ENCODE measurements at regions not wholly inside any gene's neighbourhood (a gene's known extent, or its start where the extent isn't known, plus 50 kb on each side); places are given as distances from the start of the nearest gene placed in this dataset.

DNA sequence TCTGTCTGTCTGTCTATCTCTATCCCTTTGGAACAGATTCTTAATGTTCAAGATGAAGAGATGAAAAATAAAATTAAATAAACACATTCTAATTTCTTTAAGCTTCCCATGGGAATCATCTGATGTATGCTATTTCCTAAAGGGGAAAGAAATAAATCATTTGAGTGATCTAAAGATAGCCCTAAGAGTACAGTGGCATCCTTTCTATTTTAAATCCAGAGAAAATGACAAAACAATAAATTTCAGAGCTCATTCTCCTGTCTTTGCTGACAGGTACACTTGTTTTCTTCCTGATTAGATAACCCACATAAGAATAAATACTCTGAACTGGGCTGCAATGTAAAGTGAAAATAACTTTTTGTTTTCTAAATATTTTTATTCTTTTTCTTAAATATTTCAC, 550.4 kb downstream of the JRKL start:
- Histone ChIP-seq H3K27me3 (ENCODE audit: control insufficient read depth, insufficient read depth, low read length) (no peaks in the 10 kb centered on the region), H3K27ac (ENCODE audit: low read length) (no peak overlapping the region)

DNA sequence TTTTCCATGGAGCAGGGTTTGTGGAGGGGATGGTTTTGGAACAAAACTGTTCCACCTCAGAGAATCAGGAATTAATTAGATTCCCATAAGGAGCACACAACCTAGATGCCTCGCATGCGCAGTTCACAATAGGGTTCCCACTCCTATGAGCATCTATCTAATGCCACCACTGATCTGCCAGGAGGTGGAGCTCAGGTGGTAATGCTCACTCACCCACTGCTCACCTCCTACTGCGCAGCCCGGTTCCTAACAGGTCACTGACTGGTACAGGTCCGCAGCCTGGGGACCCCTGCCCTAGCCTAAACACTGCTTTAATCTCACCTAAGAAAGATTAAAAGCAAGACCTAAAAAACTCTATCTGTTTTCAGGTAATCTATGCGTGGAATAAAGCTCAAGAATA, 553.0 kb downstream of the JRKL start:
- DNase-seq: no peak
- Histone ChIP-seq H3K9me3 (ENCODE audit: control insufficient read depth, low read depth, low read length) (no peaks in the 10 kb centered on the region), H3K27me3 (ENCODE audit: control insufficient read depth, insufficient read depth, low read length) (no peaks in the 10 kb centered on the region), H3K27ac (ENCODE audit: low read length) (no peak overlapping the region), H3K36me3 (ENCODE audit: control insufficient read depth, insufficient read depth, low read length) (no peaks in the 10 kb centered on the region), H3K4me3 (ENCODE audit: low read length) (no peak overlapping the region), H3K4me1 (ENCODE audit: control insufficient read depth, insufficient read depth, low read length) (no peaks in the 10 kb centered on the region)
- 67% methylated on average over 1 of the region's 6 CpGs for WGBS (ENCODE audit: insufficient coverage, low lambda C conversion rate)

More for the DNA sequence above, 550.4 kb downstream of the JRKL start:
- Histone ChIP-seq H3K4me3 (ENCODE audit: low read length) (no peak overlapping the region), H3K4me1 (ENCODE audit: control insufficient read depth, insufficient read depth, low read length) (no peaks in the 10 kb centered on the region), H3K36me3 (ENCODE audit: control insufficient read depth, insufficient read depth, low read length) (no peaks in the 10 kb centered on the region), H3K9me3 (ENCODE audit: control insufficient read depth, low read depth, low read length) (no peaks in the 10 kb centered on the region)
- no peak for DNase-seq

DNA sequence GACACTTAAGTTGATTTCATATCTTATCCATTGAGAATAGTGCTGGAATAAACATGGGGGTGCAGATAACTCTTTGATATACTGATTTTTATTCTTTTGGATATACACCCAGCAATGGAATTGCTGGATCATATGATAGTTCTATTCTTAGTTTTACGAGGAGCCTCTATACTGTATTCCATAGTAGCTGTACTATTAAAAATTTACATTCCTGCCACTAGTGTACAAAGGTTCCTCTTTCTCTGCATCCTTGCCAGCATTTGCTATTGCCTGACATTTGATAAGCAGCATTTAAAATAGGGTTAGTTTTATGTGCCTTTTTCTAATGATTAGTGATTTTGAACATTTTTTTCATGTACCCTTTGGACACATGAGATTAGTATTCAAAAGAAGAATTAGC, 554.2 kb downstream of the JRKL start:
- 83% methylated on average over 1 of the region's 1 CpG for WGBS (ENCODE audit: insufficient coverage, low lambda C conversion rate)
- Histone ChIP-seq H3K4me1 (ENCODE audit: control insufficient read depth, insufficient read depth, low read length) (no peaks in the 10 kb centered on the region), H3K4me3 (ENCODE audit: low read length) (no peak overlapping the region), H3K27ac (ENCODE audit: low read length) (no peak overlapping the region), H3K36me3 (ENCODE audit: control insufficient read depth, insufficient read depth, low read length) (no peaks in the 10 kb centered on the region), H3K27me3 (ENCODE audit: control insufficient read depth, insufficient read depth, low read length) (no peaks in the 10 kb centered on the region), H3K9me3 (ENCODE audit: control insufficient read depth, low read depth, low read length) (no peaks in the 10 kb centered on the region)
- no peak for DNase-seq

DNA sequence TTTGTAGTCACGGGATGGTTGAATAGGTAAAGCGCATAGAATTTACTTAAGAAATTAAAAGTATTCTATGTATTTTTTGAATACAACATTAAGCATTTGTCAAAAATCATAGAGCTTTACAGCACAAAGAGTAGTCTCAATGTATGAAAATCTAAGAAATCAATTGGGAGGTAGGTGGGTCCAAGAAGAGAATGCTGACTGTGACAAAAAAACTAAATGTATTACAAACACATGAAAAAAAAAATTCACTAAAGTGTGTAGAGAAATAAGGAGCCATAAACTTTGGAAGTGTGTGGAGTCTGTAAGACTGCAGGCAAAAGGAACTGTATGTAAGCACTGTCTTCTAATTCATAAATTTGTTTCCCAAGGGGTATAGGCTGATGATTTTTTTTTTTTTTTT, 558.3 kb downstream of the JRKL start:
- Histone ChIP-seq H3K4me3 (ENCODE audit: low read length) (no peak overlapping the region), H3K4me1 (ENCODE audit: control insufficient read depth, insufficient read depth, low read length) (no peaks in the 10 kb centered on the region), H3K36me3 (ENCODE audit: control insufficient read depth, insufficient read depth, low read length) (no peaks in the 10 kb centered on the region), H3K27ac (ENCODE audit: low read length) (no peak overlapping the region), H3K27me3 (ENCODE audit: control insufficient read depth, insufficient read depth, low read length) (no peaks in the 10 kb centered on the region), H3K9me3 (ENCODE audit: control insufficient read depth, low read depth, low read length) (no peaks in the 10 kb centered on the region)
- WGBS (ENCODE audit: insufficient coverage, low lambda C conversion rate): 100% methylated on average over 2 of the region's 2 CpGs
- no peak for DNase-seq

DNA sequence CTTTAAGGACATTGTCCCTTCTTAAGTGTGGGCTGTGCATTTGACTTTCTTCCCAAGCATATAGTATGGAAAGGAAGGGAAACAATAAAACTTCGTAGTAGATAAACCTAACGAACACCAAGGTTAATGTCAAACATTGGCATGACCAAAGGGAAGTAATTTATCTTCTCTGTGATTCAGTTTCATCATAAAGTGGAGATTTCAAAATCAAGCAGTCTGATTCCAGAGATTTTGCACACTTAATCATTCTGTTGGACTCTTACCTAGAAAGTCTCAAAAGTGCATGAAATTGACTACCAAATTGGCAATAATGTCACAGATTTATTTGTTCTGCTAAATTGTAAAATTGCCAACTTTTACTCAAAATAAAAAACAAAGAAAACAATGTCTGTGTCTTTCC, 559.7 kb downstream of the JRKL start:
- Histone ChIP-seq H3K9me3 (ENCODE audit: control insufficient read depth, low read depth, low read length) (no peaks in the 10 kb centered on the region), H3K4me1 (ENCODE audit: control insufficient read depth, insufficient read depth, low read length) (no peaks in the 10 kb centered on the region), H3K36me3 (ENCODE audit: control insufficient read depth, insufficient read depth, low read length) (no peaks in the 10 kb centered on the region), H3K4me3 (ENCODE audit: low read length) (no peak overlapping the region), H3K27me3 (ENCODE audit: control insufficient read depth, insufficient read depth, low read length) (no peaks in the 10 kb centered on the region), H3K27ac (ENCODE audit: low read length) (no peak overlapping the region)
- 0% methylated on average over 1 of the region's 2 CpGs for WGBS (ENCODE audit: insufficient coverage, low lambda C conversion rate)
- no peak for DNase-seq

DNA sequence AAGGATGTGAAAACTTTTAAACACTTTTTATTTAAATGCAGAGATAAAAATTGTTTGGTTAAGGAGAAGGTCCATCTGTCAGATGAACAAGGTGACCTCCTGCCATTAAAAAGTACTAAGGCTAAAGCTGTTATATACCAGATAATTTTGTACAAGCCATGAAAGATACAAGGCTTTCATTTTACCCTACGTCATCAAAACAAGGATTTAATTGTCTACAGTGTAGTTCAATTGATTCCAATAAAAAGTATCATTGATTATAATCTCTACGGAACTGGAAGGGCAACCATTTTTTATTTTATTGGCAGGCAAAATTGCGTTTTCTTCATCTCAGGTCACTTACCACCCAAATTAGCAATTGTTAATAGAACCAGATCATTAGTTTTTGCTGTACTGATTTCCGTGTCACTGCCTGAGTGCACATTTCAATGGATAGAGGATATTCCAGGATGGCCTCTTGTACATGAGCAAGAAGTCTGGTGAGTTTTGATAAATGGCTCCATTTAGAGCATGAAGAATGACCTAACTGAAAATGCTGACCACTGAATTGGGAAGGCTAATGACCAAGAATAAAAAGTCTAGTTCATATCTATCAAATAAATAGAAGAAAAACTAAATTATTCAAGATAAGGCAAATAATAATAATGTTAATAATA, 564.9 kb downstream of the JRKL start:
- Histone ChIP-seq H3K36me3 (ENCODE audit: control insufficient read depth, insufficient read depth, low read length) (no peaks in the 10 kb centered on the region), H3K27ac (ENCODE audit: low read length) (no peak overlapping the region), H3K27me3 (ENCODE audit: control insufficient read depth, insufficient read depth, low read length) (no peaks in the 10 kb centered on the region), H3K4me3 (ENCODE audit: low read length) (no peak overlapping the region), H3K4me1 (ENCODE audit: control insufficient read depth, insufficient read depth, low read length) (no peaks in the 10 kb centered on the region), H3K9me3 (ENCODE audit: control insufficient read depth, low read depth, low read length) (no peaks in the 10 kb centered on the region)
- DNase-seq: no peak
- 94% methylated on average over 2 of the region's 4 CpGs for WGBS (ENCODE audit: insufficient coverage, low lambda C conversion rate)

DNA sequence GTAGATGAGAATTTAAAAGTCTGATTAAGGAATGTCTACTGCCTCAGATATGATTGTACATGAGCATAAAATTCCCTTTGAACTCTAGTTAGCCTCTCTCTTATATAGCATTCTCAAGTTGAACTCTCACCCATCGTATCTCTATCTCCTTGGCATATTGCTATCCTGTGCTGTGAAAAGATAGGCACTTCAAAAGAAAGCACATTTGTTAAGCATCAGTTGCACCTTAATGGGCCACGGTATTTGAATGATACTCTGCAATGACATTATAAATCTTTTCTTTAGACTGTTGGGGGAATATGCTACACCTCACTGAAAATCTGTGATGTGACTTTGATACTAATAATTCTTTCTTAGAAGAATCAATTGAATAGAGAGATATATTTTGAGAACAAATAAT, 570.7 kb downstream of the JRKL start:
- 80% methylated on average over 1 of the region's 2 CpGs for WGBS (ENCODE audit: insufficient coverage, low lambda C conversion rate)

DNA sequence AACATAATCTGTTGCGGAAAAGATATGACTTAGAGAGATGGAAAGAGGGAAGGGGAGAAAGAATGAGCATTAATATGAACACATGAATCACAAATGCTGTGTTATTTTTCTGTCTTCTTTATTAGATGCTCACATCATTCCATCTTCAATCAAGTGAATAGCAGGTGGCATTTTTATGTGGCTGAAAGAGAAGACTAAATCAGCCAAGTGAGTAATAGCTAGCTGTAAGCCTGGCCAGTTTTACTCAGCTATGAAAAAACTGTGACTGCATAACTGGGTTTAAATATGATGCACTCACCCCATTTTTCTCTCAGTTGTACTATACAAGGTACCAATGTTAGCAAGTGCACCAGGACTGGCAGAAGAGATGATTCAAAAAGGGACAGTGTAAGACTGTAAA, 571.1 kb downstream of the JRKL start:
- Histone ChIP-seq H3K36me3 (ENCODE audit: control insufficient read depth, insufficient read depth, low read length) (no peaks in the 10 kb centered on the region), H3K9me3 (ENCODE audit: control insufficient read depth, low read depth, low read length) (no peaks in the 10 kb centered on the region), H3K27ac (ENCODE audit: low read length) (no peak overlapping the region), H3K27me3 (ENCODE audit: control insufficient read depth, insufficient read depth, low read length) (no peaks in the 10 kb centered on the region), H3K4me3 (ENCODE audit: low read length) (no peak overlapping the region), H3K4me1 (ENCODE audit: control insufficient read depth, insufficient read depth, low read length) (no peaks in the 10 kb centered on the region)
- no peak for DNase-seq
- WGBS (ENCODE audit: insufficient coverage, low lambda C conversion rate): 100% methylated on average over 1 of the region's 1 CpG

More for the DNA sequence above, 570.7 kb downstream of the JRKL start:
- Histone ChIP-seq H3K4me1 (ENCODE audit: control insufficient read depth, insufficient read depth, low read length) (no peaks in the 10 kb centered on the region), H3K36me3 (ENCODE audit: control insufficient read depth, insufficient read depth, low read length) (no peaks in the 10 kb centered on the region), H3K4me3 (ENCODE audit: low read length) (no peak overlapping the region), H3K9me3 (ENCODE audit: control insufficient read depth, low read depth, low read length) (no peaks in the 10 kb centered on the region), H3K27me3 (ENCODE audit: control insufficient read depth, insufficient read depth, low read length) (no peaks in the 10 kb centered on the region), H3K27ac (ENCODE audit: low read length) (no peak overlapping the region)
- no peak for DNase-seq

DNA sequence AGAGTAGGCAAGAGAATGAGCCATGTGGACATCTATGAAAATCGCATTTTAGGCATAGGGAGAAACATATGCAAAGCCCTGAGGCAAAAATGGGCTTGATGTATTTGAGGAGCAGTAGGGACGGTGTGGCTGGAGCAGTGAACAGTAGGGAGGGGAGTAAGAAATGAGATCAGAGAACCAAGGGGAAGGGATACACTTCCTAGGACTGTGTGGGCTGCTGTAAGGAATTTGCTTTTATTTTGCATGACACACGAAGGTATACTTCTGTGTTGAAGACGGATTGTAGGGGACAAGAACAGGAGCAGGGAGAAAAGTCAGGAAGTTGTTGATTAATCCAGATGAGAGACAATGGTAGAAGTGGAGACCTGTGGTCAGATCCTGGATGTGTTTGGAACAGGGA, 572.1 kb downstream of the JRKL start:
- DNase-seq: no peak
- Histone ChIP-seq H3K36me3 (ENCODE audit: control insufficient read depth, insufficient read depth, low read length) (no peaks in the 10 kb centered on the region), H3K27ac (ENCODE audit: low read length) (no peak overlapping the region), H3K4me3 (ENCODE audit: low read length) (no peak overlapping the region), H3K9me3 (ENCODE audit: control insufficient read depth, low read depth, low read length) (no peaks in the 10 kb centered on the region), H3K27me3 (ENCODE audit: control insufficient read depth, insufficient read depth, low read length) (no peaks in the 10 kb centered on the region), H3K4me1 (ENCODE audit: control insufficient read depth, insufficient read depth, low read length) (no peaks in the 10 kb centered on the region)
- no CpG with 5 or more reads among the region's 4 CpGs for WGBS (ENCODE audit: insufficient coverage, low lambda C conversion rate)

DNA sequence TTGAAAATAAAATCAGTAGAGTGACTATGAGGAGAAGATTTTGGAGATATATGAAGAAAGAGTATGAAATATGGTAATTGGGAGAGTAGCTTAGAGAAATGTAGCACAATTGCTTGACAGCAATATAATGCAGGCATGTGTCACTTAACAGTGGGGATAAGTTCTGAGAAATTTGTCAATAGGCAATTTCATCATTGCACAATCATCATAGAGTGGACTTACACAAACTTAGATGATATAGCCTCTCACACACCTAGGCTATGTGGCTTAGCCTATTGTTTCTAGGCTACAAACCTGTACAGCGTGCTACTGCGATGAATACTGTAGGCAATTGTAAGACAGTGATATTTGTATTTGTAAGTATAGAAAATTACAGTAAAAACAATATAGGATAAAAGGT, 573.6 kb downstream of the JRKL start:
- DNase-seq: no peak
- 100% methylated on average over 2 of the region's 2 CpGs for whole genome bisulfite sequencing (ENCODE audit: insufficient coverage, low lambda C conversion rate)
- no peaks in the 10 kb centered on the region for H3K9me3 ChIP-seq (ENCODE audit: control insufficient read depth, low read depth, low read length)

DNA sequence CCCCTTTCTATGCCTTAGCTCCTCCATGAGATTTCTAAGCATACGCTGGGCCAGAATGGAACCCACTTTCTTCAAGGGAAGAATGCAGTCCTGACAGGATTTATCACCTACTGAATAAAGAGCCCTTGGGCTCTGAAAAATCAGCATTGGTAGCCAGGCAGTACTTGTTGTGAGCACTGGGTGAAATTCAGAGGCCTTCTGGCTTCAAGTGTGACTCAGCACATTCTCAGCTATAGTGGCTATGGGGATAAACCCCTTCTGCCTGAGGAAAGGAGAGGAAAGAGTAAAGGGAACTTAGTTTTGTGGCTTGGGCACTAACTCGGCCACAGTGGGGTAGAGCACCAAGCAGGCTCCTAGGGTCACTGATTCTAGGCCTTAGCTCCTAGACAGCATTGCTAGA, 574.8 kb downstream of the JRKL start:
- no peaks in the 10 kb centered on the region for H3K36me3 ChIP-seq (ENCODE audit: control insufficient read depth, insufficient read depth, low read length)
- H3K4me3 ChIP-seq (ENCODE audit: low read length): no peak overlapping the region
- no peaks in the 10 kb centered on the region for H3K9me3 ChIP-seq (ENCODE audit: control insufficient read depth, low read depth, low read length)
- no peaks in the 10 kb centered on the region for H3K4me1 ChIP-seq (ENCODE audit: control insufficient read depth, insufficient read depth, low read length)
- H3K27me3 ChIP-seq (ENCODE audit: control insufficient read depth, insufficient read depth, low read length): no peaks in the 10 kb centered on the region
- WGBS (ENCODE audit: insufficient coverage, low lambda C conversion rate): no CpG with 5 or more reads among the region's 2 CpGs
- H3K27ac ChIP-seq (ENCODE audit: low read length): no peak overlapping the region
- DNase-seq: no peak

More for the DNA sequence above, 573.6 kb downstream of the JRKL start:
- Histone ChIP-seq H3K27me3 (ENCODE audit: control insufficient read depth, insufficient read depth, low read length) (no peaks in the 10 kb centered on the region), H3K4me1 (ENCODE audit: control insufficient read depth, insufficient read depth, low read length) (no peaks in the 10 kb centered on the region), H3K27ac (ENCODE audit: low read length) (no peak overlapping the region), H3K4me3 (ENCODE audit: low read length) (no peak overlapping the region), H3K36me3 (ENCODE audit: control insufficient read depth, insufficient read depth, low read length) (no peaks in the 10 kb centered on the region)

Data from large intestine (tissue), 3 donors.